Tibial nerve (tissue), 3 donors: ENCODE measurements at regions not wholly inside any gene's neighbourhood (a gene's known extent, or its start where the extent isn't known, plus 50 kb on each side); places are given as distances from the start of the nearest gene placed in this dataset.

Source experiments
- CTCF ChIP-seq, 5 experiments: fragments of 200-600 bp in 3 of 5; fragments of 450-650 bp in 2 of 5; sonication (generic) in 3 of 5; IDR thresholded peaks; one replicate each; pipeline ENCODE4 v1.5.1; 2016 to 2019; ENCODE audit warnings: antibody characterized with exemption in 5 of 5, mild to moderate bottlenecking in 3 of 5, moderate library complexity in 2 of 5
- POLR2A ChIP-seq, 2 donors: fragments of 450-650 bp; IDR thresholded peaks; one replicate each; pipeline ENCODE4 v1.6.1; 2017; ENCODE audit warnings: antibody characterized with exemption in 2 of 2, mild to moderate bottlenecking in 2 of 2, moderate library complexity in 2 of 2

GRCh38 chr5:103436656-103437055, 125.9 kb downstream of the NUDT12 start:
- TF ChIP-seq CTCF (IDR thresholded peaks at IDR 0.05) = no peak
- no peak for TF ChIP-seq POLR2A (IDR thresholded peaks at IDR 0.05)
